Osteoblast (primary cell): ENCODE measurements at regions not wholly inside any gene's neighbourhood (a gene's known extent, or its start where the extent isn't known, plus 50 kb on each side); places are given as distances from the start of the nearest gene placed in this dataset.
A peak's percentile ranks its signal among the peaks of the same experiment; 100 is the strongest.

ENCODE experiments used
- DNase-seq: peaks from one replicate; pipeline ENCODE4 v3.0.0; 2011; ENCODE audit warnings: low spot score, mixed read lengths; ENCODE audit not compliant: insufficient read length; ENCODE audit errors: missing footprints
- H2AFZ ChIP-seq: 2 replicates; pipeline ENCODE4 v1.6.0; 2011; ENCODE audit warnings: mild to moderate bottlenecking, low read length
- H3K27ac ChIP-seq: 2 replicates; pipeline ENCODE4 v1.5.1; 2011; ENCODE audit warnings: mild to moderate bottlenecking, low read depth, low read length, moderate library complexity
- H3K27me3 ChIP-seq: 2 replicates; pipeline ENCODE4 v1.6.0; 2012; ENCODE audit warnings: mild to moderate bottlenecking, control low read depth, inconsistent platforms, low read length, moderate library complexity; ENCODE audit not compliant: insufficient read depth
- H3K36me3 ChIP-seq: 2 replicates; pipeline ENCODE4 v1.5.1; 2011; ENCODE audit warnings: mild to moderate bottlenecking, low read length, control low read depth, moderate library complexity; ENCODE audit not compliant: insufficient read depth
- H3K4me1 ChIP-seq: 2 replicates; pipeline ENCODE4 v1.5.1; 2011; ENCODE audit warnings: mild to moderate bottlenecking, low read length, control low read depth, moderate library complexity; ENCODE audit not compliant: insufficient read depth
- H3K4me2 ChIP-seq: 2 replicates; pipeline ENCODE4 v1.6.0; 2011; ENCODE audit warnings: mild to moderate bottlenecking, low read length; ENCODE audit not compliant: insufficient read depth
- H3K4me3 ChIP-seq: fragments of 200-600 bp; sonication (generic); 3 replicates; pipeline ENCODE4 v1.5.1; 2012; ENCODE audit warnings: mild to moderate bottlenecking, low read length, inconsistent platforms; ENCODE audit not compliant: insufficient read depth
- H3K79me2 ChIP-seq: 2 replicates; pipeline ENCODE4 v1.6.0; 2012; ENCODE audit warnings: mild to moderate bottlenecking, low read length, control low read depth, inconsistent platforms; ENCODE audit not compliant: insufficient read depth
- H3K9me3 ChIP-seq: 2 replicates; pipeline ENCODE4 v1.5.1; 2011; ENCODE audit warnings: low read depth, low read length, control low read depth
- H4K20me1 ChIP-seq: 2 replicates; pipeline ENCODE4 v1.6.0; 2012; ENCODE audit warnings: mild to moderate bottlenecking, low read length, control low read depth; ENCODE audit not compliant: insufficient read depth
- TF ChIP-seq, protein P1 (sequence below): IDR thresholded peaks from 2 replicates; pipeline ENCODE4 v1.5.1; 2011; ENCODE audit warnings: mild to moderate bottlenecking, low read depth, low read length, moderate library complexity; ENCODE audit errors: extremely low read depth

DNA sequence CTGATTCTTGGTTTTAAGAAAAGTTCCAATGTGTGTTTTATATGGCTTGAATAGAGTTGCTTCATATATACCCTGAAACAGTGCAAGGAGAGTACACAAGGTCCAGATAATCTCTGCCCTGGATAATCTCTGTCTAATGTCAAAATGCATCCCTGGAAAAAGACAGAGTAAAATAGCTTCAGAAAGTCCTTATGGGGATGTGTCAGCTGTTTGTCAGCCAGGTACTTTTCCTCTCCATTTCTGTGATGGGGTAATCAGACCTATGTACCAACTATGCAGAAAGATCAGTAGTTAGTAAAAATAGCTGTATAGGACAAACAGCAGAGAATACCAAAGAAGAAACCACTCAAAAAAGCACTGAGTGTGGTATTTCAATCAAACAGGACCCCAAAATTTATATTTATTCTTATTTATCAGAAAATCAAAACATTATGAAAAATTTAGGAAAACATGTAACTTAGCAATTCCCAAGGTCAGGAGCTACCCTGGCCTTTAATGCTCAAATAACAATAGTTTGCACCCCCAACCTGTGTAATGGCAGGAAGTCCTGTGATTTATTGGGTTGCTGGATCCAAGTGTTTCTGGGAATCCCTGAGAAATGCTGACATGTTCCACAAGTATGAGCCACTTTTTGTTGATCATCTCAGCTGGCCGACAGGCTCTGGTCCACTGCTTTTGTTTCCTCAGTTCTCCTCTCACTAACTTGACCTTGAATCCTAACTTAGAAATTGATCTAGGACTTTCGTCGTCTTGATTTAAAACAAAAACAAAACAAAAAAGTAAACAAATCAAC lies 69.6 kb downstream of the MDH1 start:
- Histone ChIP-seq H3K79me2 (no peaks in the 10 kb centered on the region), H3K4me2 (peak overlapping the region; percentile 20), H2AFZ (no peak overlapping the region), H4K20me1 (no peaks in the 10 kb centered on the region), H3K27ac (no peak overlapping the region), H3K36me3 (no peaks in the 10 kb centered on the region), H3K9me3 (no peaks in the 10 kb centered on the region), H3K4me3 (no peak overlapping the region), H3K27me3 (no peaks in the 10 kb centered on the region), H3K4me1 (peaks cover 32% of the 10 kb centered on the region)
- no peak for DNase-seq
- TF ChIP-seq, protein P1, sequence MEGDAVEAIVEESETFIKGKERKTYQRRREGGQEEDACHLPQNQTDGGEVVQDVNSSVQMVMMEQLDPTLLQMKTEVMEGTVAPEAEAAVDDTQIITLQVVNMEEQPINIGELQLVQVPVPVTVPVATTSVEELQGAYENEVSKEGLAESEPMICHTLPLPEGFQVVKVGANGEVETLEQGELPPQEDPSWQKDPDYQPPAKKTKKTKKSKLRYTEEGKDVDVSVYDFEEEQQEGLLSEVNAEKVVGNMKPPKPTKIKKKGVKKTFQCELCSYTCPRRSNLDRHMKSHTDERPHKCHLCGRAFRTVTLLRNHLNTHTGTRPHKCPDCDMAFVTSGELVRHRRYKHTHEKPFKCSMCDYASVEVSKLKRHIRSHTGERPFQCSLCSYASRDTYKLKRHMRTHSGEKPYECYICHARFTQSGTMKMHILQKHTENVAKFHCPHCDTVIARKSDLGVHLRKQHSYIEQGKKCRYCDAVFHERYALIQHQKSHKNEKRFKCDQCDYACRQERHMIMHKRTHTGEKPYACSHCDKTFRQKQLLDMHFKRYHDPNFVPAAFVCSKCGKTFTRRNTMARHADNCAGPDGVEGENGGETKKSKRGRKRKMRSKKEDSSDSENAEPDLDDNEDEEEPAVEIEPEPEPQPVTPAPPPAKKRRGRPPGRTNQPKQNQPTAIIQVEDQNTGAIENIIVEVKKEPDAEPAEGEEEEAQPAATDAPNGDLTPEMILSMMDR = no peak

DNA sequence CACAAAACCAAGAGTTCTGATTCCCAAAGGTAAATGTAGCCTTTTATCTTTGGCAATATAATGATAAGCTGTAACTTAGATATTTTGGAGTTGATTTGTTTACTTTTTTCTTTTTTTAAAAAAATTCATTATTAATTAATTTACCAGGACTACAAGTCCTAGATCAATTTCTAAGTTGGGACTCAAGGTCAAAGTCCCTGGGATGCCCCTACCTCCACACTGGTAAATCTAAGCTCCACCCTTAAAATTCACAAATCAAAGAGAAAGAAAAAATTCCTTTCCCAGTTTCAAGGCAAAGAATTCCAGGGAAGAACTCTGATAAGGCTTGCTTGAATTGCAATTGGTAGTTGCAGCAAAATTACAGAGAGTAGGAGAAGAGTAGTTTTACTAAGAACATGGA lies 71.3 kb downstream of the MDH1 start:
- no peaks in the 10 kb centered on the region for H3K9me3 ChIP-seq
- no peaks in the 10 kb centered on the region for H4K20me1 ChIP-seq
- no peaks in the 10 kb centered on the region for H3K27me3 ChIP-seq
- H3K79me2 ChIP-seq = no peaks in the 10 kb centered on the region
- no peak overlapping the region for H3K4me3 ChIP-seq
- no peak overlapping the region for H3K4me2 ChIP-seq
- no peak for DNase-seq
- no peaks in the 10 kb centered on the region for H3K36me3 ChIP-seq
- peak overlapping the region; percentile 76 for H3K27ac ChIP-seq
- H2AFZ ChIP-seq = peak overlapping the region; percentile 20
- H3K4me1 ChIP-seq = peaks cover 32% of the 10 kb centered on the region
- TF ChIP-seq, protein P1 = no peak

DNA sequence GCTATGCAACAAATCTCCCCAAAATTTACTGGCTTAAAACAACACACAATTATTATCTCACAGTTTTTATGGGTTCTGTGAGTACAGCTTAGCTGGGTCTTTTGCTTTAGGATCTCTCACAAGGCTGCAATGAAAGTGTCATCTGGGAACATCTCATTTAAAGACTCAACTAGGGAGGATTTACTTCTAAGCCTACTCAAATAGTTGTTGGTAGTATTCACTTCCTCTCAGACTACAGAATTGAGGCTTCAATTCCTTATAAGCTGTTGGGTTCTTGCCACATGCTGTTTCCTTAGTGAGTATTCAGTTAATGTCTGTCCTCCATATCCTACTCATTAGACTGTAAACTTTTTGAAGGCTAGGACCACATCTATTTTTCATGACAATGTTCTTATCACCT lies 72.3 kb downstream of the MDH1 start:
- no peak overlapping the region for H2AFZ ChIP-seq
- DNase-seq = peak; percentile 62
- H3K4me1 ChIP-seq = peaks cover 42% of the 10 kb centered on the region
- no peaks in the 10 kb centered on the region for H3K9me3 ChIP-seq
- H3K79me2 ChIP-seq = no peaks in the 10 kb centered on the region
- H3K27ac ChIP-seq = peak overlapping the region; percentile 76
- no peak overlapping the region for H3K4me2 ChIP-seq
- no peak overlapping the region for H3K4me3 ChIP-seq
- TF ChIP-seq, protein P1 = no peak
- no peaks in the 10 kb centered on the region for H4K20me1 ChIP-seq
- no peaks in the 10 kb centered on the region for H3K36me3 ChIP-seq
- H3K27me3 ChIP-seq = no peaks in the 10 kb centered on the region

DNA sequence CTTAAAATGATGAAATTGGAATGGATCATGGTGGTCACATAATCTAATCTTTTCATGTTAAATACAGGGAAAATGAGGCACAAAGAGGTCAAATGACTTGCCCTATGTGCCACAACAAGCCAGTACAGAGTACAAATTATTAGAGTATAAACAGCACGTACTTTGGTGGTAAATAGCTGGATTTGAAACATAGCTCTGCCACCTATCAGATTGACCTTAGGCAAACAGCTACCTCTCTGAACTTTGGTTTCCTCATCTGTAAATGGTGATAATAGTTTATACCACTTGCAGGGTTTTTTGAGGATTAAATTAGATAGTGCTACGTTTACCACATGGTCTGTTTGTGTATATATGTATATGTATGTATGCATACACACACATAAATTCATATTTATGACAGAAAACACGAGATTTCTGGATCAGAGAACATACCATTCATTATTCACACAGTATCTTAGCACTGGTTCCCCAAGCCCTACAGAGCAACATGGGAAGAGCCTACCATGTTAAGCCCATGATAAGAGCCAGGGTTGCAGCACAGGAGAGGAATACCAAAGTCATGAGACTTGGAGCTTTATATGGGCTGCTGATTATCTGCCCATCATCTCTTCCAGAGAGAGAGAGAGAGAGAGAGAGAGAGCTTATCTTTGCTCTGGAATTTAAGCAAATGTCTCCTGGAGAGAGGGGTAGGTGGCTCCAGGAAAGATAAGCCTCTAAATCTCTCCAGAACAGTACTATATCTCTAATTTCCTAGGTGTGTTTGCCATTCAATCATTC lies 73.5 kb downstream of the MDH1 start:
- no peaks in the 10 kb centered on the region for H3K9me3 ChIP-seq
- H3K4me3 ChIP-seq = no peak overlapping the region
- peaks cover 53% of the 10 kb centered on the region for H3K4me1 ChIP-seq
- no peak overlapping the region for H3K4me2 ChIP-seq
- no peak for DNase-seq
- H3K27me3 ChIP-seq = no peaks in the 10 kb centered on the region
- H3K27ac ChIP-seq = peak overlapping the region; percentile 76
- H4K20me1 ChIP-seq = no peaks in the 10 kb centered on the region
- no peak overlapping the region for H2AFZ ChIP-seq
- no peaks in the 10 kb centered on the region for H3K79me2 ChIP-seq
- no peaks in the 10 kb centered on the region for H3K36me3 ChIP-seq
- TF ChIP-seq, protein P1 = no peak
